Hippocampal formation (tissue), 2 donors: ENCODE measurements at regions not wholly inside any gene's neighbourhood (a gene's known extent, or its start where the extent isn't known, plus 50 kb on each side); places are given as distances from the start of the nearest gene placed in this dataset.
"Not testable (repeated sequence)": the region's sequence is repeated elsewhere in the genome, so short reads cannot be mapped to it uniquely, and the experiment has no call there.

Experiments used
- DNase-seq, 2 donors: peaks; one replicate each; lab custom pipeline; 2025; lab: John Stamatoyannopoulos, UW

DNA sequence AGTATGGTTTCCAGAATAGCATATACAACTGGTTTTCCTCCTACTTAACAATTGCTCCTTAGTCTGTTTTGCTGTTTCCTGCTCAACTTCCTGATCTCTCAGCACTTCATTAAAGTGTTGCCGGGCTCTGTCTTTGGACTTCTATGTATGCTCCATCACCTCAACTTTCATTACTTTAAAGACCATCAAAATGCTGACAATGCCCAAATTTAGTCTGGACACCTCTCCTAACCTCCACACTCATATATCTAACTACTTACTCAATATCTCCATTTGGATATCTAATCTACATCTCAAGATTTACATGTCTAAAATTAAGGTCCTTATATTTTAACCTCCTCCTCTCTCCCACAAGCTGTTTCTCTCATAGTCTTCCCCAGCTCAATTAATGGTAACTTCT lies 54.4 kb upstream of the LGR5 start:
- DNase-seq: no peak

DNA sequence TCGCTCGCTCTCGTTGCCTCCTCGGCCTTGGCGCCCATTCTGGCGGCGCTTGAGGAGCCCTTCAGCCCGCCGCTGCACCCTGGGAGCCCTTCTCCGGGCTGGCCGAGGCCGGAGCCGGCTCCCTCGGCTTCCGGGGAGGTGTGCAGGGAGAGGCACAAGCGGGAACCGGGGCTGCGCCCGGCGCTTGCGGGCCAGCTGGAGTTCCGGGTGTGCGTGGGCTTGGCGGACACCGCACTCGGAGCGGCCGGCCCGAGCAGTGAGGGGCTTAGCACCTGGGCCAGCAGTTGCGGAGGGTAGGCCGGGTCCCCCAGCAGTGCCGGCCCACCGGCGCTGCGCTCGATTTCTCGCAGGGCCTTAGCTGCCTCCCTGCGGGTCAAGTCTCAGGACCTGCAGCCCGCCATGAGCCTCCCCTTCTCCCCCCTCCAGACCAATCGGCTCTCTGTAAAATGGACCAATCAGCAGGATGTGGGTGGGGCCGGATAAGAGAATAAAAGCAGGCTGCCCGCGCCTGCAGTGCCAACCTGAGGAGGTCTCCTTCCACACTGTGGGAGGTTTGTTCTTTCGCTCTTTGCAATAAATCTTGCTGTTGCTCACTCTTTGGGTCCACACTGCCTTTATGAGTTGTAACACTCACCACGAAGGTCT lies 62.8 kb upstream of the LGR5 start:
- not testable (repeated sequence) for DNase-seq

DNA sequence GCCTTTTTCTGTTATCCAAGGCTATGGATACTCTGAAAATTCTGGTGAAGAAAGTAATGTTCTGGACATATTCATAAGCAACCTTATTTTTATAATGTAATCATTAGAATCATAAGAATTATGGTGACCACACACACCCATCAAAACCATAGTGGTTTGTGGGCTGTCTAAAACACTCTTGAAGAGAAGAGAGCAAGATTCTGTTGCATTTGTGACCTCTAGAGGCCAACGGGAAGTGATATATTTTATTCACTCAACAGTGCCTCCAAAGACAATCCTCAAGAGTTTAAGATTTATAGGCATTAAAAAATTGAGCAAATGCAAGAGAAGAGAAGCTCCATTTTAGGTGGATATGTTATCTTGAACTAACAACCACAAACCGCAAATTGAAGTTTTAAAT lies 68.5 kb upstream of the LGR5 start:
- DNase-seq: no peak

DNA sequence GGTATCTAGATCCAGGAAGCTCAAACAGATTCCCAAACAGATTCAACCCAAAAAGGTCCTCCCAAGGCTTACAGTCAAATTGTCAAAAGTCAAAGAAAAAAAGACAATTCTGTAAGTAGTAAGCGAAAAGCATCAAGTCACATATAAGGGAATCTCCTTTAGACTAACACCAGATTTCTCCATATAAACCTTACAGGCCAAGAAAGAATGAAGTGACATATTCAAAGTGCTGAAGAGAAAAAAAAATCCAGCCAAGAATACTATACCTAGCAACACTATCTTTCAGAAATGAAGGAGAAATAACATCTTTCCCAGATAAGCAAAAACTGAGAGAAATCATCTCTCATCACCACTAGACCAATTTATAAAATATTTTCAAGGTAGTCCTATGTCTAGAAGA lies 79.6 kb upstream of the LGR5 start:
- no peak for DNase-seq

DNA sequence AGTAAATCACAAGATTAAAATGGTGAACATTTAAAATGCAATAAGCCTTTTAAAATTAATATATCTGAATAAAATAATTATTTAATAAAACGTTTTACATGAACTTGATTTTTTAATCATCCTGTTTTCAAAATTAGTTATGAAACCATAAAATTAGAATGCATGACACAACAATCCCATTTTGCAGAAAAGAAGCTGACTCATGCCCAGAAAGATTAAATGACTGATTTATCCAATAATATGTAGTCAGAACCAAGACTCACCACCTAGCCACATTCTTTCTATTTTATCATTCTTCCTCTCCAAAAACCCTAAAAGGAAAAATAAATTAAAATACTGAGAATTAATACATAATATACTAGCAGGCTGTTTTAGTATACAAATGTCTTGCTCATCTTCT lies 83.0 kb upstream of the LGR5 start:
- no peak for DNase-seq

DNA sequence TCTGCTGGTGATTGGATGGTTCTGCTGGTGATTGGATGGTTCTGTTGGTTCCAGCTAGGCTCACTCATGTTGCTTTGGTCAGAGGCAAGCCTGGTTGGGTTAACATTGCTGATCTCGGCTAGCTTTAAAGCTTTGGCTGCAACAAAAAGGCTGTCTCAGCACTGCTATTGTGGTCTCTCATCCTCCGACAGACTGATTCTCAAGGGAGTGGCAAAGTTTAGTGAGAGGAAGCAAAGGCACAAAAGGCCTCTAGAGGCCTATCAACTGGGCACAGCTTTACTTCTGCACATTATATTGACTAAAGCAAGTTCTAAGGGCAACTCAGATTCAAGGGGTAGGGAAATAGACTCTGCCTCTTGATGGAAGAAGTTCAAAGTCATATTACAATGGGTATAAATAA lies 84.7 kb upstream of the LGR5 start:
- no peak for DNase-seq

DNA sequence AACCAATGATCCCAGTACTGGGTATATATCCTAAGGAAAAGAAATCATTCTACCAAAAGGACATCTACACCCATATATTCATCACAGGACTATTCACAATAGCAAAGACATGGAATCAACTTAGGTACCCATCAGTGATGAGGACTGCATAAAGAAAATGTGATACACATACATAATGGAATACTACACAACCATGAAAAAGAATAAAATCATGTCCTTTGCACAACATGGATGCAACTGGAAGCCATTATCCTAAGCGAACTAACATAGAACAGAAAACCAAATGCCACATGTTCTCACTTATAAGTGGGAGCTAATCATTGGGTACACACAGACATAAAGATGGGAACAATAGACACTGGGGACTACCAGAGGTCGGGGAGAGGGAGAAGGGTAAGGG lies 86.0 kb upstream of the LGR5 start:
- no peak for DNase-seq

DNA sequence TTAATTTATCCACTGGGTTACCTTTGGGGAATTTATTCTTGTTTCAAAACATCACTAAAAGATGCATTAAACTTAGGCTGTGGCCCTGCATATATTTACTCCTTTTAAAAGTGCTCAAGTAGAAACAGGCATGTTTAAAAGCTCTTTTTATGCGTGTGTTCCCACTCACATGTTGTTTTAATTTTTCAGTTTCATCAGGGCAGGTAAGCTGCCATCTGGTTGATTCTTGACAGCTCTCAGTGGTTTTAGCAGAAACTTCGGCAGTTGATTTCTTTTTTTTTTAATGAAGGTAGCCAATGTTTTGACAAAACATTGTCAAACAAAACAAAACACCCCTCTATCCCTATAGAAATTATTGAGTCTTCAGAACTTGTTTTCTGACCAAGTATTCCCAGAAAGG lies 89.6 kb upstream of the LGR5 start:
- no peak for DNase-seq

DNA sequence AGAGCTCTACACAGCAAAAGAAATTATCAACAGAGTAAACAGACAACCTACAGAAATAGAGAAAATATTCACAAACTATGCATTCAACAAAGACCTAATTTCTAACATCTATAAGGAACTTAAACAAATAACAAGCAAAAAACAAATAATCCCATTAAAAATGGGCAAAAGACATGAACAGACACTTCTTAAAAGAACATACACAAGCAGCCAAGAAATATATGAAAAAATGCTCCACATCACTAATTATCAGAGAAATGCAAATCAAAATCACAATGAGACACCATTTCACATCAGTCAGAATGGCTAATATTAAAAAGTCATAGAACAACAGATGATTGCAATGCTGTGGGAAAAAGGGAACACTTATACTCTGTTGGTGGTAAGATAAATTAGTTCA lies 100.7 kb upstream of the LGR5 start:
- DNase-seq: no peak

DNA sequence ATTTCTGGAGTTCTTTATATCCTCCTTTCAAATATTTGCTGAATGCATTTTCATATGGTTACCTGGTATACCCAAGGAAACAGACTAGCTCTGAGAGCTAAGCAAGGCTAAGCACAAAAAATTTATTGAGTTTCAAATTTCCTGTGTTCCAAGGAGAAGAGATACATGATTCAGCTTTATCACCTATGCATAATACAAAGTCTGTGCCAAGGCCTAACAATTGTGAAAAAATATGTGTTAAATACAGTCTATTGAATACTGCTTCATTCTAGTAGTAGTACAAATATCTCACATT lies 103.7 kb upstream of the LGR5 start:
- DNase-seq: no peak

DNA sequence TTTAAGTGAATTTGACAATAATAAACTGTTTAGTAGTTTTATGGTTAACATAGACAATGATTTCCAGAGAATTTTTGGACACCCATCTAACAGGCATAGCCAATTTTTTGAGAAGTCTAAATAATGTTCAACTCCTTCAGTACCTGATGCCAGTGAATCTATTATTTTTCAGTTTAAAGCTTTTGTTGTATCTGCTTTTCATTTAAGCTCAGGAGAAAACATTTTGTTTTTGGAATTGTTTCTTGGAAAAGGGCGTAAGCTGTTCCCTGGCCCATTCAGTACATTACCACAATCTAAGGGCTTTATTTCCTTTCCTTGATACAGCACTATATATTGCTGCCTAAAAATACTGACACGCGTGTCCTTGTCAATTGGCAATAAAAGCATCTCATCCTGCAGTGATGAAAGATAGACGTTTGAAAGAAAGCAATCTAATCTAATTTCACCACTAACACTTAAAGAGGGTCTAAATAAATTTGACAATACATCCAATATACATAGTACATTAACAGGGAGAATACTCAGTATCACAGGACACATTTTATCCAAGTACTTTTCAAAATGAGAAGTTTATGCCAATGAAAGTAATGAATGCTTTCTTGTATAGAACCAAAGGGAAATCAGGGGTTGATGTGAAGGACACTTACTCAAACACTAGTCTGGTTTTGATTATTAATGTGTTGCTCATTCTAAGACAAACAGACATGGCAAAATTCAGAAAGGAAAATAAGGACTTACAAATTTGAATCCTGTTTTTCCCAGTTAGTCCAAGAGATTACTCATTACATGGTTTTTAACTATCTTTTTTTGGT lies 104.2 kb upstream of the LGR5 start:
- no peak for DNase-seq

DNA sequence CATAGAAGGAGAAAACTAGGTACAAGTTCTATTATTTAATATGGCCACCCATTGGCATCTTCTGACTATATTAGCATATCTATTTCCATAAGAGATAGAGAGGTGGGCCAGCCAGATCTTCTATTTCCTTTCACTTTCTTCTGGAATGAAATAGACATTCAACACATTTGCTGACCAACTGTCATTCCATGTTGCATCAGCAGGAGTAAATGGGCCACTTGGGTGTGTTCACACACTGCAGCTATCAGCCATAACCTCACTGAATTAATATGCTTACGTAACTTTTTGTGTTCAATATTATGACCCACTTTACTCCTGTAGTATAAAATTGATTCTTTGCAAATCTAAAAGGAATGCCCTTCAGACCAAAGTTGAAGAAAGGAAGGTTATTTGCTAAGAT lies 106.2 kb upstream of the LGR5 start:
- DNase-seq: no peak

DNA sequence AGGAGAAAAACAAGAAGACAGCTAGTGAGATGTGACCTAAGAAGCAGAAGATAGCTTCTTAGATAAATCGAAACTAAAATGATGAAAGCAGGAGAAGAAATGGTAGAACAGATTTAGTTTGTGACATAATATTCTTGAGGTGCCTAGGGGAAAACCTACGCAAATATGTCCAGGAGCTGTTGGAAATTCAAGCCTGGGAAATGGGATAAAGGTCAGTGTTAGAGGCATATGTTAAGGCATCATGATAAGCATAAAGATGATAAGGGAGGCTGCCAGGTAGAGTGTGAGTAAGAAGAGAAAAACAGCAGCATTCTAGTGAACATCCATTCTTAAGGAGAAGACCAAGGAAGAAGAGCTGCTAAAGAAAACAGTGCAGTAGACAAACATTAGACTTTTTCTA lies 109.6 kb upstream of the LGR5 start:
- no peak for DNase-seq

DNA sequence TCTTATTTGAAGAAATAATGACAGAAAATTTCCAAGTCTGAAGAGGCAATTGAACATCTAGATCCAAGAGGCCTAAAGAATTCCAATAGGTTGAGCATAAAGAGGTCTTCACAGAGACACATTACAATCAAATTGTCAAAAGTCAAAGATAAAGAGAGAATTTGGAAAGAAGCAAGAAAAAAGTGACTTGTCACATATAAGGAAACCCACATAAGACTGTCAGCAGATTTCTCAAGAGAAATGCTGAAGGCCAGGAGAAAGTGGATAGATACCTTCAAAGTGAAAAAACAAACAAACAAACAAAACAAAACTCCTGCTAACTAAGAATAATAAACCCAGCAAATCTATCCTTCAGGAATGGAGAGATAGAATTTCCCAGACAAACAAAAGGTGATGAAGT lies 118.1 kb upstream of the LGR5 start:
- DNase-seq: no peak

DNA sequence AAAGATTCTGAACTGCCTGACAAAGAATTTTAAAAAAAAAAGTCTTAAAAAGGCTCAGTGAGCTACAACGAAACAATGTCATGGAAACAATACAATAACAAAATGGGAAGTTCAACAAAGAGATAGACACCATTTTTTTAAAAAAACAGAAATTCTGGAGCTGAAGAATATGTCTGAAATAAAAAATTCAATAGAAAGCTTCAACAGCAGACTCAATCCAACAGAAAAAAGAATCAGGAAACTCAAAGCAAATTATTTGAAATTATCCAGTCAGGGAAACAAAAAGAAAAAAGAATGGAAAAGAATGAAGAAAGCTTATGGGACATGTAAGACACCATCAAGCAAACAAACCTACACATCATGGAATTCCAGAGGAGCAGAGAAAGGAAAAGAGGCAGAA lies 118.5 kb upstream of the LGR5 start:
- DNase-seq: no peak

DNA sequence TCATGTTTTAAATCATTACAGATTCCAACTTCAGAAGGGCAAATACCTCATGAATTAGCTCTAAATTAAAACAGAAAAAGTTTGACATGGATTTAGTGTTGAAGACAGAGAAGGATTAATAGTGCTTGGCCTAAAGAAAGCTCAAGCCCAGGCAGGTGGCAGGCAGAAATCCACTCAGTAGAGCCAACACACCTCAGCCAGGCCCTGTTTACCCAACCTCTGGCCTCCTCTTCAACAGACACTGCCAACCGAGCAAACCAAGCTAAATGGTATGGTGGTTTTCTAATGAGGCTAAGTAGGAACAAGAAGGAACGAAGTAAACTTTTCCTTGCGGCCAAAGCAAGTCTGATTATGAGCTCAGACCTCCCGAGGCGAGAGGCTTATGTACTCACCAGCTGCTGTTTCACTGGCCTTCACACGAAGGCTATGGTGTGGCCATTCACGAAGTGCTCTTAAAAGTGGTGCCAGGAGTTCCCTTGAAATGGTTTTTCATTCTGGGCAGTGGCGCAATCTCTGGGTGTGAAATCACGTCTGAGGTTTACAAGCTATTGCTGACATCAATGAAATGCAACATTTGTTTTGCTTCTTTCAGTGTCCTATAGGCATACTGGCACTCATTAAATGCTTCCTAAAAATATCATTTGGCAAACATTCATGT lies 124.1 kb upstream of the LGR5 start:
- DNase-seq: no peak

DNA sequence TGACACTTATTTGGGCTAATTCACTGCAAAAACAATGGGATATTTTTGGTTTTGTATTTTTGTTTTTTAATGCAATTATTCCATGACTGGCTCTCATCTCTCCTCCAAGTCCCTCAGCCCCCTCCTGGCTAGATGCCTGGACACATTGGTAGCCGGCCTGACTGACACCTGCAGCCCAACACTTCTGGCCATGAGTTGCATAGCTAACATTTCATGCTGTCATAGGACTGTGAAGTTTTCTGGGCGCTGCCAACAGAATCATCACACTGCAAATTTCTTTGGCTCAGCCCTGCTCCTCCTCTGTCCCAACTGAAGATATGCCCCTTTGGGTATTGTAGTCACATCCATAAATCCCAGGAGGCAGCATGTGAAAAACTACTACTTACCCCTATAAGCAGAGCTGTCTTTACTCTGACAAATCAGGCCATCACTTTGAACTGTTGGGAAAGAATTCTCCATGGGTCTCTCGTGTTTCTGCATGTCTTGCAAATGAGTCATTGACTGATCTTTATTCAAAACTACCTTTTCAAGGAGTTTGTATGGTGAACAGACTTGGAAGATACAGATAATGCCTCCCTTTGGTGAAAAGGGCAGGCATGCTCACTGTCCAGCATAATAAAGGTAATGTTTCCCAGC lies 126.7 kb upstream of the LGR5 start:
- DNase-seq: no peak

DNA sequence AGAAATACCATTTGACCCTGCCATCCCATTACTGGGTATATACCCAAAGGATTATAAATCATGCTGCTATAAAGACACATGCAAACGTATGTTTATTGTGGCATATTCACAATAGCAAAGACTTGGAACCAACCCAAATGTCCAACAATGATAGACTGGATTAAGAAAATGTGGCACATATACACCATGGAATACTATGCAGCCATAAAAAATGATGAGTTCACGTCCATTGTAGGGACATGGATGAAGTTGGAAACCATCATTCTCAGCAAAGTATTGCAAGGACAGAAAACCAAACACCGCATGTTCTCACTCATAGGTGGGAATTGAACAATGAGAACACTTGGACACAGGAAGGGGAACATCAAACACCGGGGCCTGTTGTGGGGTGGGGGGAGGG lies 128.0 kb upstream of the LGR5 start:
- DNase-seq: not testable (repeated sequence)

DNA sequence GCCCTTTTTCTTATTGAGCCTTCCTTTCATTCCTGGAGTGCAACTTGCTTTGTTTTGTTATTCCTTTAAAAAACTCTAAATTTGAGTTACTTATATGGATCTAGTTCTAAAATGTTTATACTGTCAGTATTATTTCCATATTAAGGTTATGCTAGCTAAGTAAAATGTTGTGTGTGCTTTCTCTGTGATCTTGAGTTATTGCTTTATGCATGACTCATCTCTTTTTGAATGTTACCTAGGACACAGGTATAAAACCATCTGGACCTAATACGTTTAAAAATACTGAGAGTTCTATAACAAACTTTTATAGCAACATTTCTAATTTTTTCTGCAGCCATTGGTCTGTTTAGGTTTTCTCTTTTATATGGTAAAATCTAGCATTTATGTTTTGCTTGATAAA lies 132.8 kb upstream of the LGR5 start:
- no peak for DNase-seq

DNA sequence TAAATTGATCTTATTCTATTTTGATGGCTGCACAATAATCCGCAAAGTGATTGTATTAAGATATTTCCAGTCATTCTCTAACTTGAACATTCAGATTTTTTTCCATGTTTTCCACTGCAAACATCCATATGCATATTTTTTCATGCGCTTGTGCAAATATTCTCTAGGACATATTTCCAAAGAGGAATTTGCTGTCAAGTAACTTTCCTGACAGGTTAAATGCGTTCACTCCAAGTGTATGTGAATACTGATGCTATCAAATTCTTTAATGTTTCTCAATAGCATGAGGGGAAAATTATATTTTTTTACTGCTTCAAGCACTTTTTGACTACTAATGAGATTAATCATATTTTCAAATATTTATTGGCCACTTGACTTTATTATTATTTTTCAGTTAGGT lies 135.3 kb upstream of the LGR5 start:
- no peak for DNase-seq

DNA sequence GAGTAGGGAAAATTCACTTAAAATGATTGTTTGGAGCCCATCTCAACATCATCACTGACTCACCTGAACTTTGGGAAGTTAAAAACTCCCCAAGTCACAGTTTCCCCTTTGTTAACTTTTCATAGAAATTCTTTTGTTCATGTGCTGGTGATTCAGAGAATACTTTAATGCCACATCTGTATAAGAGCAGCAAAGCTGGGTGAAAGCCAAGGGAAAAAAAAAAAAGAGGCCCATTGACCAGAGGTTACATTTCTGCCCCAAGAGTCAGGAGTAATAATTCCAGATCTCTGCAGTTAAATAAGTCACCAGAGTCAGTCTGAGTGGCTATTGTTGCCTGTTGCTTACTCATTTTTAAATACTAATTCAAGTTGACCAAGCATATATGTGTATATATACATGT lies 136.4 kb upstream of the LGR5 start:
- DNase-seq: no peak

DNA sequence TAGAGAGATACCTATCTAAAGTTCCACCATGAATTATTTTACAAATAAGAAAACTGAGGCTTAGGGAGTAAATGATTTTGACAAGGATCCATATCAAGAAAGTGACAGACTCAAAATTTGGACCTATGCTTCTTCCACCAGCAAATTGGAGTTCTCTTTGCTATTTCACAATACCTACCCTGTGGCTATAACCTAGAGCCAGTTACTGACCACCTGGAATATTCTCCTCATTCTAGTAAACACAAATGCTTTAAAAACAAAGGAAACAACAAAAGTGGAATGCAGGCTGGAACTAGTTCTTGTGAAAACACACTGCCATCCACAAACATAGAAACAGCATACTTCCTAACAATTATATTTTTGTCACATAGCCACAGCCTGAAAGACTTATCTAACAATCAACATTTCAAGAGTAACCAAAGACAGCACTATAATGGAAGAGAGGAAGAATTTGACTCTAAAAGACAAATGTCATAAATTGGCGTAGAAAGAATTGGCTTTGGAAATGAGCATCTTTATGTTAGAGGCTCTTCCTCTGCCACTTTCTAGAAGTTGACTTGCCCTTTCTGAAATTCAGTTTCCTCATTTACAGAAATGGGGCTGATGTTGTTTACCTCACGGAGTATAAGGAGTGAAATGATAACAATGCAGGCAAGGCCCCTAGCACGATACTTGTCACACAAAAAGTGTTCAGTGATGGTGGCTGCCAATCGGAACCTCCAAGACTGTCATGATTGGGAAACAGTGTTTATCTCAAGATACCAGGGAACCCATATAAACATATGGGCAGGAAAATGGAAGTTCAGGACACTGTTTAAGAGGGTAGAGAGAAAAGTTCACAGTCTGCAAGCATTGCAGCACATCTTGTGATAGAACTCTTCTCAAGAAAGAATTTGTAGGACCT lies 138.6 kb upstream of the LGR5 start:
- DNase-seq: no peak
